Spleen (tissue), 11 donors: ENCODE measurements at regions not wholly inside any gene's neighbourhood (a gene's known extent, or its start where the extent isn't known, plus 50 kb on each side); places are given as distances from the start of the nearest gene placed in this dataset.

Source experiments
- DNase-seq: peaks from one replicate; pipeline ENCODE4 v3.0.0-alpha.2; 2020
- H3K27ac ChIP-seq, 8 donors: fragments of 200-600 bp; sonication (generic) in 7 of 8; 1 replicate in 4 of 8; 2 replicates in 4 of 8; pipeline versions ENCODE4 v1.5.0 to v1.8.0; 2016 to 2021; ENCODE audit warnings: inconsistent platforms in 4 of 8, mild to moderate bottlenecking in 4 of 8, moderate library complexity in 1 of 8
- H3K27me3 ChIP-seq, 7 donors: fragments of 200-600 bp; sonication (generic) in 6 of 7; replicated peaks in 1 of 7; 1 replicate in 4 of 7; 2 replicates in 3 of 7; pipeline versions ENCODE4 v1.5.0 to v1.8.0; 2016 to 2021; ENCODE audit warnings: inconsistent platforms in 3 of 7, mild to moderate bottlenecking in 1 of 7
- H3K36me3 ChIP-seq, 6 donors: fragments of 200-600 bp; sonication (generic) in 5 of 6; 1 replicate in 4 of 6; 2 replicates in 2 of 6; pipeline versions ENCODE4 v1.5.0 to v1.8.0; 2016 to 2021; ENCODE audit warnings: inconsistent platforms in 2 of 6
- H3K4me1 ChIP-seq, 6 donors: fragments of 200-600 bp; sonication (generic) in 5 of 6; 1 replicate in 3 of 6; 2 replicates in 3 of 6; pipeline versions ENCODE4 v1.5.0 to v1.8.0; 2016 to 2021; ENCODE audit warnings: inconsistent platforms in 3 of 6
- H3K4me3 ChIP-seq, 8 donors: fragments of 200-600 bp; sonication (generic) in 7 of 8; 1 replicate in 4 of 8; 2 replicates in 4 of 8; pipeline versions ENCODE4 v1.5.0 to v1.8.0; 2016 to 2021; ENCODE audit warnings: inconsistent platforms in 4 of 8, mild to moderate bottlenecking in 4 of 8, moderate library complexity in 2 of 8
- H3K9me3 ChIP-seq, 8 donors: fragments of 200-600 bp; sonication (generic) in 7 of 8; 1 replicate in 4 of 8; 2 replicates in 4 of 8; pipeline versions ENCODE4 v1.5.0 to v1.8.0; 2016 to 2021; ENCODE audit warnings: inconsistent platforms in 4 of 8
- POLR2A ChIP-seq, 3 donors: fragments of 450-650 bp; IDR thresholded peaks; one replicate each; pipeline ENCODE4 v1.5.1; 2017; ENCODE audit warnings: antibody characterized with exemption in 3 of 3, mild to moderate bottlenecking in 1 of 3
- POLR2AphosphoS5 ChIP-seq, 3 donors: sonication (generic); formaldehyde crosslinking; IDR thresholded peaks; one replicate each; pipeline ENCODE4 v1.5.1; 2017; ENCODE audit warnings: antibody characterized with exemption in 3 of 3
- WGBS, 5 donors: extraction: QIAGEN DNeasy Blood & Tissue Kit in 3 of 5; methylation state at CpG; one replicate each; pipeline versions ENCODE4 v1.1.5 to v1.1.7; 2013 to 2018; 5-methylcytosine and 5-hydroxymethylcytosine counted together
- intact Hi-C: fragments of 100-400 bp; cut with DNase I; formaldehyde crosslinking; loops from one replicate; pipeline ENCODE4 v1.15.0; 2023; ENCODE audit warnings: low total_unique reads
- TF ChIP-seq, protein P1 (sequence below), 11 experiments: fragments of 200-600 bp in 7 of 11; fragments of 450-650 bp in 4 of 11; sonication (generic) in 4 of 11; IDR thresholded peaks in 8 of 11; conservative IDR thresholded peaks in 3 of 11; 1 replicate in 7 of 11; 2 replicates in 4 of 11; pipeline versions ENCODE4 v1.4.0 to v1.8.0; 2016 to 2021; ENCODE audit warnings: antibody characterized with exemption in 11 of 11, inconsistent platforms in 4 of 11, mild to moderate bottlenecking in 1 of 11
- donor health status: healthy with polysubstance abuse.
- donor health status: DM: no; HTN: no; CAD: no; lungs with moderate emphysema.
- donor health status: DM: no; HTN: no; CAD: no.
- donor health status: Bipolar disorder and iron deficiency.
- donor health status: healthy.
- donor health status: DM: no; HTN: no; CAD: no.
- donor health status: DM: yes; HTN: yes; CAD: no.

DNA sequence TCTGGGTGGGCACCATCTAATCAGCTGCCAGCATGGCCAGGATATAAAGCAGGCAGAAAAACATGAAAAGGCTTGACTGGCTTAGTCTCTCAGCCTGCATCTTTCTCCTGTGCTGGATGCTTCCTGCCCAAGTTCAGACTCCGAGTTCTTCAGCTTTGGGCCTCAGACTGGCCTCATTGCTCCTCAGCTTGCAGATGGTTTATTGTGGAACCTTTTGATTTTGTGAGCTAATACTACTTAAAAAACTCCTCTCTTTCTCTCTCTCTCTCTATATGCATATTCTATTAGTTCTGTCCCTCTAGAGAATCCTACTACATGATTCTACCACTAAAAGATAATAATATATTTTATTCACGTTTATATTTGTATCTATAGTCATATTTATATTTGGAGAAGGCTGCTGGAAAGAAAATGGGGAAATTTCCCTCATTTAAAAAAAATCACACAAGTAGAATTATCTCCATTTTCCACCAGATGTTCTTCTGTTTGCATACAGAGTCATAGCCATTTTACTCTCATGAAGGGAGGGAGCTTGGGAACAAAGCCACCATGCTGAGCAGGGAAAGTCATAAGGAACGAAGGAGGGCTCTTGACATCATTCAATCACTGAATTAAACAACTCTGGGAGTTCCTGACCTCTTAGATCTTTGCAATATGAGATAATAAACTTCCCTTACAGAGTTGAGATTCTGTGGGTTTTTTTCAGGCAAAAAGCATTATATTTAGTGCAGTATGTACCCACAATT is 1137.4 kb upstream of the CDH18 start:
- Histone ChIP-seq H3K36me3 (no peaks in the 10 kb centered on the region), H3K4me3 (no peak overlapping the region), H3K27me3 (no peaks in the 10 kb centered on the region), H3K27ac (no peak overlapping the region), H3K9me3 (peaks cover 0 to 4% (median 0%) of the 10 kb centered on the region in 8 donors), H3K4me1 (no peaks in the 10 kb centered on the region)
- no peak for DNase-seq
- intact Hi-C loops = no loop called here
- TF ChIP-seq POLR2AphosphoS5 (IDR thresholded peaks at IDR 0.05) (no peak), POLR2A (IDR thresholded peaks at IDR 0.05) (no peak)
- TF ChIP-seq, protein P1, sequence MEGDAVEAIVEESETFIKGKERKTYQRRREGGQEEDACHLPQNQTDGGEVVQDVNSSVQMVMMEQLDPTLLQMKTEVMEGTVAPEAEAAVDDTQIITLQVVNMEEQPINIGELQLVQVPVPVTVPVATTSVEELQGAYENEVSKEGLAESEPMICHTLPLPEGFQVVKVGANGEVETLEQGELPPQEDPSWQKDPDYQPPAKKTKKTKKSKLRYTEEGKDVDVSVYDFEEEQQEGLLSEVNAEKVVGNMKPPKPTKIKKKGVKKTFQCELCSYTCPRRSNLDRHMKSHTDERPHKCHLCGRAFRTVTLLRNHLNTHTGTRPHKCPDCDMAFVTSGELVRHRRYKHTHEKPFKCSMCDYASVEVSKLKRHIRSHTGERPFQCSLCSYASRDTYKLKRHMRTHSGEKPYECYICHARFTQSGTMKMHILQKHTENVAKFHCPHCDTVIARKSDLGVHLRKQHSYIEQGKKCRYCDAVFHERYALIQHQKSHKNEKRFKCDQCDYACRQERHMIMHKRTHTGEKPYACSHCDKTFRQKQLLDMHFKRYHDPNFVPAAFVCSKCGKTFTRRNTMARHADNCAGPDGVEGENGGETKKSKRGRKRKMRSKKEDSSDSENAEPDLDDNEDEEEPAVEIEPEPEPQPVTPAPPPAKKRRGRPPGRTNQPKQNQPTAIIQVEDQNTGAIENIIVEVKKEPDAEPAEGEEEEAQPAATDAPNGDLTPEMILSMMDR (IDR thresholded peaks at IDR 0.05 in 8 of 11, conservative IDR thresholded peaks at IDR 0.05 in 3 of 11) = no peak
- 43 to 65% (median 59%) methylated on average over 3 of the region's 3 CpGs for WGBS, 5 donors

DNA sequence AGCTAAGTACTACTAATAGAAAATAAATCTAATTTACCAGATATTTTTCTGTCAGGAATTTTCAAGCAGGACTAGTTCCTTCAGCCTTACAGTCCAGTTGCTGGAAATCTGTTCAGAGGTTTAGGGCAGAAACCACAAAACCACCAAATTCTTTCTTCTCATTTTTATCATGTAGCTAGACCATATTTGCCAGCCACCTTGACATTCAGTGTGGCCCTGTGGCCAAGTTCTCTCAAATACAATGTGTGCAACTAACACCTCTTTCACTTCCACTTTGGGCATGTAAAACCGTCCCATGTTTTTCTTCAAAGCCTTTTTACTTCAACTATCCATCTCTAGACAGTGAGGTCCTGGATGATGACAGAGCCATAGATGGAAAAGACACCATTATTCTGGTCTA is 1133.2 kb upstream of the CDH18 start:
- intact Hi-C loops = no loop called here
- no peaks in the 10 kb centered on the region for H3K4me1 ChIP-seq
- TF ChIP-seq POLR2AphosphoS5 (IDR thresholded peaks at IDR 0.05) (no peak), POLR2A (IDR thresholded peaks at IDR 0.05) (no peak)
- no peak overlapping the region for H3K27ac ChIP-seq
- H3K36me3 ChIP-seq = no peaks in the 10 kb centered on the region
- H3K4me3 ChIP-seq = no peak overlapping the region
- peaks cover 0 to 6% (median 0%) of the 10 kb centered on the region in 8 donors for H3K9me3 ChIP-seq
- H3K27me3 ChIP-seq = no peaks in the 10 kb centered on the region
- DNase-seq = no peak
- WGBS, 5 donors = 59 to 67% (median 64%) methylated on average over 1 of the region's 1 CpG

DNA sequence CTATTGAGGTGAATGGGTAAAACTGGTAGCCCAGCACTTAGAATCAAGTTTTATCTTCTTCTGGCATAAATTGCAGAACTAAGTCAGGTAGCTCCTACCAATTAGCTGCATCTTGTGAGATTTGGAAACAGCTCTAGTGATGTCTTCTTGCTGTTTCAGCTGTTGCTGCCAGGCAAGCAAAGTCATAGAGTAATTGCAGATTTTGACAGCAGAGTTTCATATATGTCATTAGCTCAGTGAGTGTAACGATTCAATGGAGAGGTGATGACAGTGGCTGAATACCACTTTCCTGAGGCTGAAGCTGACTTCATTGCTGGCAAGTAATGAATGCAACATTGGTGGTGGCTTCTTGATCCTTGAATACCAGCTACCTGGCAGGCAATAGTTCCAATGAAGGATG is 1109.7 kb upstream of the CDH18 start:
- Histone ChIP-seq H3K27ac (no peak overlapping the region), H3K4me3 (no peak overlapping the region), H3K4me1 (no peaks in the 10 kb centered on the region), H3K27me3 (no peaks in the 10 kb centered on the region), H3K36me3 (no peaks in the 10 kb centered on the region), H3K9me3 (peaks cover 0 to 10% (median 0%) of the 10 kb centered on the region in 8 donors)
- 67 to 97% (median 75%) methylated on average over 1 of the region's 1 CpG for WGBS, 5 donors
- intact Hi-C loops = no loop called here
- TF ChIP-seq POLR2AphosphoS5 (IDR thresholded peaks at IDR 0.05) (no peak), POLR2A (IDR thresholded peaks at IDR 0.05) (no peak)
- TF ChIP-seq, protein P1 (IDR thresholded peaks at IDR 0.05 in 8 of 11, conservative IDR thresholded peaks at IDR 0.05 in 3 of 11) = no peak
- DNase-seq = no peak

DNA sequence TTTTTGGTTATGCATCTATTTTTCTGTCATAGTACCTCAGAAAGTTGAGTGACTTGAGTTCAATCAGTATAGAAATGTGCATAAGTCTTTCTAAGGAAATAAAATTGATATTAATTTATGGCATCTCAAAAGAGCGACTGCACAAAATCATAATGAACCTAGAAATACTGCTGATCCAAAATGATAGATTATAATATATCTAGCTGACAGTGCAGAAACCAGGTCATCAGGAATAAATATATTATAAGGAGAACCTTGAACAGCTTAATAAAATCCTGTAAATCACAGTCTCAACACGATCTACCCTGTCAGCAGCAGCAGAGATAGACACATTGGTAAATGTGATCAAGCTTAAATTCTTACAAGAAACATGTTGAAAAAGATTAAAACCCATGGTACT is 1106.6 kb upstream of the CDH18 start:
- Histone ChIP-seq H3K9me3 (peaks cover 0 to 10% (median 0%) of the 10 kb centered on the region in 8 donors), H3K36me3 (no peaks in the 10 kb centered on the region), H3K4me1 (no peaks in the 10 kb centered on the region), H3K4me3 (no peak overlapping the region), H3K27ac (no peak overlapping the region), H3K27me3 (no peaks in the 10 kb centered on the region)
- intact Hi-C loops = no loop called here
- no peak for DNase-seq
- 46 to 88% (median 76%) methylated on average over 2 of the region's 2 CpGs for WGBS, 5 donors
- TF ChIP-seq POLR2A (IDR thresholded peaks at IDR 0.05) (no peak), POLR2AphosphoS5 (IDR thresholded peaks at IDR 0.05) (no peak)
- TF ChIP-seq, protein P1 (IDR thresholded peaks at IDR 0.05 in 8 of 11, conservative IDR thresholded peaks at IDR 0.05 in 3 of 11) = no peak
